ENCODE measurements at regions not wholly inside any gene's neighbourhood (a gene's known extent, or its start where the extent isn't known, plus 50 kb on each side); places are given as distances from the start of the nearest gene placed in this dataset.

- TF ChIP-seq CTCF (IDR thresholded peaks at IDR 0.05 in 4 of 5, conservative IDR thresholded peaks at IDR 0.05 in 1 of 5) (no peak), POLR2A (IDR thresholded peaks at IDR 0.05) (no peak)
These were observed 540.5 kb upstream of the CITED2 start for GRCh38 chr6:139914910-139915309.
